ENCODE measurements at regions not wholly inside any gene's neighbourhood (a gene's known extent, or its start where the extent isn't known, plus 50 kb on each side); places are given as distances from the start of the nearest gene placed in this dataset.

DNA sequence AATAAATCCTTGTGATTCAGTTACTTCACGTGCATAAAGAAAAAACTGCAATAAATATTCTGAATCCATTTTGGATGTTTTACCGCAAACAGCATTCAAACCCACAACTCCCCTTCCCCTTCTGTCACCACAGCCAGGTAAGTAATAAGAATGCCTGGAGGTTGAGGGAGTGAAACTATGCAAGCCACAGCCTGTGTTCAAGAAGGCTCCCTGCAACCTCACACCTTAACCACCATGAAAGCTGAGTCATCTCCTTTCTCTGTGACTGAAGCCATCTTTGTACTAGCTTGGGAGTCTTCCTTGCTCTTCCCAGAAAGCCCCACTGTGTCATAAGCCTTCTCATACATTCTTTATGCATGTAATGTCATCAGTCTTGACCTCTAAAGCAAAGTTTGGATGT lies 297.0 kb upstream of the PUDP start:
- Histone ChIP-seq H3K27me3 (no peaks in the 10 kb centered on the region), H3K36me3 (no peaks in the 10 kb centered on the region), H3K4me3 (no peak overlapping the region), H3K9me3 (no peaks in the 10 kb centered on the region), H3K27ac (no peak overlapping the region), H3K4me1 (no peaks in the 10 kb centered on the region)
- TF ChIP-seq, protein P1, sequence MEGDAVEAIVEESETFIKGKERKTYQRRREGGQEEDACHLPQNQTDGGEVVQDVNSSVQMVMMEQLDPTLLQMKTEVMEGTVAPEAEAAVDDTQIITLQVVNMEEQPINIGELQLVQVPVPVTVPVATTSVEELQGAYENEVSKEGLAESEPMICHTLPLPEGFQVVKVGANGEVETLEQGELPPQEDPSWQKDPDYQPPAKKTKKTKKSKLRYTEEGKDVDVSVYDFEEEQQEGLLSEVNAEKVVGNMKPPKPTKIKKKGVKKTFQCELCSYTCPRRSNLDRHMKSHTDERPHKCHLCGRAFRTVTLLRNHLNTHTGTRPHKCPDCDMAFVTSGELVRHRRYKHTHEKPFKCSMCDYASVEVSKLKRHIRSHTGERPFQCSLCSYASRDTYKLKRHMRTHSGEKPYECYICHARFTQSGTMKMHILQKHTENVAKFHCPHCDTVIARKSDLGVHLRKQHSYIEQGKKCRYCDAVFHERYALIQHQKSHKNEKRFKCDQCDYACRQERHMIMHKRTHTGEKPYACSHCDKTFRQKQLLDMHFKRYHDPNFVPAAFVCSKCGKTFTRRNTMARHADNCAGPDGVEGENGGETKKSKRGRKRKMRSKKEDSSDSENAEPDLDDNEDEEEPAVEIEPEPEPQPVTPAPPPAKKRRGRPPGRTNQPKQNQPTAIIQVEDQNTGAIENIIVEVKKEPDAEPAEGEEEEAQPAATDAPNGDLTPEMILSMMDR (IDR thresholded peaks at IDR 0.05): no peak
- no peak for DNase-seq (ENCODE audit: low spot score in 2 of 2)
- intact Hi-C loops (cut with DNase I): no loop called here

DNA sequence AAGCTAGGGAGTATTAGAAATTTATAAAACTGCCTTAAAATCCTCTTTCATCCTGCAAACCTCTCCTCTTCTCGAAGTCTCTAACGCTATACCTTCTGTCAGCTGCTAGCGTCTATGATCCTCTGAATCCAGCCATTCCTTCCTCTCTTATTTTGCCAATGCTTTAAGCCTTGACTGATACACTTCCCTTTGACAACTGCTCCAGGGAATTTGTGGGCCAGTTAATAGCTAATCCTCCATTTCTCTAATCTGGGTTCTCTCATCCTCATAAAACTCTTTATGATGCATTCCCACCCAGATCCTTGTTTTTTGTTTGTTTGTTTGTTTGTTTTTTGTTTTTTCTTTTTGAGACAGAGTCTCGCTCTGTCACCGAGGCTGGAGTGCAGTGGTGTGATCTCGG lies 293.6 kb upstream of the PUDP start:
- intact Hi-C loops (cut with DNase I): no loop called here
- no peaks in the 10 kb centered on the region for H3K36me3 ChIP-seq
- TF ChIP-seq, protein P1 (IDR thresholded peaks at IDR 0.05): no peak
- H3K27ac ChIP-seq: no peak overlapping the region
- H3K9me3 ChIP-seq: no peaks in the 10 kb centered on the region
- no peaks in the 10 kb centered on the region for H3K4me1 ChIP-seq
- no peak overlapping the region for H3K4me3 ChIP-seq
- no peaks in the 10 kb centered on the region for H3K27me3 ChIP-seq
- DNase-seq (ENCODE audit: low spot score in 2 of 2): no peak

DNA sequence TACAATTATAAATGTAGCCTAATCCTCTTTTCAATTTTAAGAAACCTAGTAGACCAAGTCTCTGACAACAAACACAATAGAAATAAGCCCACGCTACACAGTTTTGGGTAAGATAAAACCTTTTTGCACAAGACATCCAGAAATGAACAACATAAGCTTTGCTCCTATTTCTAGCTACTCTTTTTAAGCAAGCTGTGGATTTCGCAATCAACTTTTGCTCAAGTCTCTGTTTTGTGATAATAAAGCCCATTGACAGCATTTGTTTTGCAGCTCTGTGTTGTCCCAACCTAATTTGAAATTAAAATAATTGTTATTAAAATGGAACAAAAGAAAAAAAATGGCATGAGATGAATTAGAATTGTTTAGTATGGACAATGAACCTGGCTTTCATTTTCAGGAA lies 287.9 kb upstream of the PUDP start:
- no peaks in the 10 kb centered on the region for H3K36me3 ChIP-seq
- H3K27ac ChIP-seq: no peak overlapping the region
- intact Hi-C loops (cut with DNase I): no loop called here
- no peaks in the 10 kb centered on the region for H3K27me3 ChIP-seq
- no peaks in the 10 kb centered on the region for H3K4me1 ChIP-seq
- TF ChIP-seq, protein P1 (IDR thresholded peaks at IDR 0.05): no peak
- DNase-seq (ENCODE audit: low spot score in 2 of 2): no peak
- no peak overlapping the region for H3K4me3 ChIP-seq
- H3K9me3 ChIP-seq: no peaks in the 10 kb centered on the region

DNA sequence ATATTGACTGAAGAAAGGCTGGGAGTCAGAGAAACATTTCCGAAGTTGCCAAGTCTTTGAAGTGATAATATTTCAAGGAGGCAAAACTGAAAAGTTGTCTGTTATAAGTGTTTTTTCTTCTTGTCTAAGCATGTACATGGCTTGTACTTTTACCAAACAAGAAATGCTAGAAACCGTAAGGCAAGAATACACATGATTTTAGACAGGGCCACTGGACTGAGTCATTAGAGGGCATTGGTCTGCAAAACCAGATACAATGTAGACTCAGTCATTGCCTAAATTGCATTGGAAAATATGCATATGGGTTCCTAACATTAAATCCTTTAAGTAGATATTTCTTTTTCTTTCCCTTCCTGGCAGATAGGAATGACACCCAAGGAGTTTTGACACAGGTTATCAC lies 284.9 kb upstream of the PUDP start:
- Histone ChIP-seq H3K27me3 (no peaks in the 10 kb centered on the region), H3K36me3 (no peaks in the 10 kb centered on the region), H3K27ac (no peak overlapping the region), H3K4me1 (no peaks in the 10 kb centered on the region), H3K9me3 (no peaks in the 10 kb centered on the region), H3K4me3 (no peak overlapping the region)
- TF ChIP-seq, protein P1 (IDR thresholded peaks at IDR 0.05): no peak
- no peak for DNase-seq (ENCODE audit: low spot score in 2 of 2)
- intact Hi-C loops (cut with DNase I): no loop called here

DNA sequence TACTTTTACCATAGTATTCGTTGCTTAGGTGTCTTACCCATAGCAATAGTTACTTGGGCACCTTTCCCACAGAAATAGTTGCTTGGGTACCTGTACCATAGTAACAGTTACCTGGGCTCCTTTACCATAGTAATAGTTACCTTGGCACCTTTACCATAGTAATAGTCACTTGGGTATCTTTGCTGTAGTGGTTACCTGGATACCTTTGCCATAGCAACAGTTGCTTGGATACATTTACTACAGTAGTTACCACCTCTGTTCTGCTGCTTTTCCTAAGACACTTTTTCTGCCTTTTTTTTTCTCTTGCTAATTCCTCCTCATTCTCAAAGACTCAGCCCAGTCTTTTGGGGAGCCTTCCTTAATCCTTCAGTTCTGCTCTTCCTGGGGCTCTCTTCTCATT lies 272.8 kb upstream of the PUDP start:
- intact Hi-C loops (cut with DNase I): no loop called here
- no peaks in the 10 kb centered on the region for H3K27me3 ChIP-seq
- TF ChIP-seq, protein P1 (IDR thresholded peaks at IDR 0.05): no peak
- no peak for DNase-seq (ENCODE audit: low spot score in 2 of 2)
- H3K27ac ChIP-seq: no peak overlapping the region
- H3K4me1 ChIP-seq: no peaks in the 10 kb centered on the region
- H3K4me3 ChIP-seq: no peak overlapping the region
- H3K9me3 ChIP-seq: no peaks in the 10 kb centered on the region
- no peaks in the 10 kb centered on the region for H3K36me3 ChIP-seq

DNA sequence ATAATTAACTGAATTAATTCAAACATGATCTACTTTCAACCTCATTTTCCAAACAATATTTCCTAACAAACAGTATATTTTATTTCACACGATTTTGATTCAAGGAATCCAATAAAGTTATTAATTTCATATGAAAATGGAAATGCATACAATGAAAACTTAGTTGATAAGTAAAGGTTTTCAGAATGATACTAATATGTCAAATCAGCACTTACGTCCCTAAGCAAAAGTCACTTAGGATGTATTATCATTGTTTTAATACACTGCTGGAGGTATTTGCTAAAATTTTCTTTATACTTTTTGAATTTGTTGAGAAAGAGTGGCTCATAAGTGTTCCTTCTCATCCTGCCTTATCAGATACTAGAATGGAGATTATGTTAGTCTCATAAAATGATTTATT lies 266.8 kb upstream of the PUDP start:
- no peak for DNase-seq (ENCODE audit: low spot score in 2 of 2)
- TF ChIP-seq, protein P1 (IDR thresholded peaks at IDR 0.05): no peak
- H3K4me3 ChIP-seq: no peak overlapping the region
- H3K27me3 ChIP-seq: no peaks in the 10 kb centered on the region
- no peaks in the 10 kb centered on the region for H3K4me1 ChIP-seq
- intact Hi-C loops (cut with DNase I): no loop called here
- no peak overlapping the region for H3K27ac ChIP-seq
- H3K9me3 ChIP-seq: no peaks in the 10 kb centered on the region
- H3K36me3 ChIP-seq: no peaks in the 10 kb centered on the region
